GM19468 (cell line): ENCODE measurements at regions not wholly inside any gene's neighbourhood (a gene's known extent, or its start where the extent isn't known, plus 50 kb on each side); places are given as distances from the start of the nearest gene placed in this dataset.
"Not testable (repeated sequence)": the region's sequence is repeated elsewhere in the genome, so short reads cannot be mapped to it uniquely, and the experiment has no call there.

Experiments used
- ATAC-seq: cut with Tn5 transposase; IDR thresholded peaks from one replicate; pipeline ENCODE4 v1.9.1; 2021; ENCODE audit warnings: mild to moderate bottlenecking, moderate library complexity, moderate number of reproducible peaks; ENCODE audit not compliant: unreplicated experiment; ENCODE audit errors: extremely low read depth

- peak; percentile 28 for ATAC-seq
Observed at GRCh38 chr6:30810813-30811339, 66.5 kb upstream of the IER3 start.

GRCh38 chr6:30807566-30807965 lies 63.2 kb upstream of the IER3 start:
- ATAC-seq, result not testable (repeated sequence)

GRCh38 chr6:30806581-30807183 lies 62.3 kb upstream of the IER3 start:
- ATAC-seq, result no peak

GRCh38 chr6:30804333-30804732 lies 60.0 kb upstream of the IER3 start:
- ATAC-seq, result no peak

DNA sequence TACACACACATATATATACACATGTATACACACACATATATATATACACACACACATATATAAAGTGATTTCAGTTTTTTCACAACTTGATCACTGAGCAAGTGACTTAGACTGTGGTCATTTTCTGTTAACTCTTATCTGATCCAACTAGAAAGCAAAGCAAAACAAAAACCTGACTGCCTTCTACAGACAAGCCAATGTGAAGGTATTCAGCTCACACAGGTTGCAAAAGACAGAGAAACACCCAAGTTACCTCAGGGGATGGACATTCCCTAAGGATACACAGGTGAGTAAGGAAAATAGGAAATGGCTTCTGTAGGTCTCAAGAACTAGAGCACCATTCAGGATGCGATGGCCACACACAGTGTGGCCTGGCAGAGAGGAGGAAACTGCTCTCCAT lies 58.4 kb upstream of the IER3 start:
- ATAC-seq, result no peak

DNA sequence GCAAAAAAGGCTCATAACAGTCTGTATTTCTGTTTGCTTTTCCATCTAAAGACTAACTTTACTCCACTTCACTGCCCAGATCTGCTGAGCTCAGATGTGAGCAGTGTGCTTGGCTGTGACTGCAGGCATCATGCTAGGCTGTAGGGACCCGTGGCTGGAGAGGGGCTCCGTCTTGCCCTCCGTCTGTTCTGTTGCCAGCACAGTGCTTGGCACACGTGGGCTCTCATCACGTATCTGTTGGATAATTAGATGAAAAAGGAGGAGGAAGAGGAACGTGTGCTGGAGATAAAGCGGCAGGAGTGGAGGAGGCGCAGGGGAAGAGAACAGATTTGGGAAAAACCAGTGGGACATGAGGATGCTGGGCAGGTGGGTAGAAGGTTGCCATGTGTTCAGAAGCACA lies 57.6 kb upstream of the IER3 start:
- no peak for ATAC-seq

GRCh38 chr6:30800871-30801270 lies 56.5 kb upstream of the IER3 start:
- ATAC-seq, result no peak

DNA sequence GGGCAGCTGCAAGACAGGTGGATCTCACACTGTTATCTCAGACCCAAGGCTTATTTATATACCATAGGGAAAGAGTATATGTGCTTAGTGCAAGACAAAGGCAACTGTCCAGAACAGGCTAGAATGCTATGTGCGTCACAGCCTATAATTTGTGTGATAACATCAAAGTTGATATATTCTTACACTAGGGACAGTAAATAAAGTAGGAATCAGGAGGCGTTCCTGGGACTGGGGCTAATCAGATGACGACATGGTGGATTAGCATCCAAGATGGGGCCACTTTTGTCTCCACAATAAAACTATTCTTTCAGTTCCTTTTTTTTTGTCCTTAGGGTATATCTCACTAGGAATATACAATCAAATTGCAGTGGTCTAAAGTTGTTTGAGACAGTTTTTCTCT lies 54.9 kb upstream of the IER3 start:
- ATAC-seq, result no peak

DNA sequence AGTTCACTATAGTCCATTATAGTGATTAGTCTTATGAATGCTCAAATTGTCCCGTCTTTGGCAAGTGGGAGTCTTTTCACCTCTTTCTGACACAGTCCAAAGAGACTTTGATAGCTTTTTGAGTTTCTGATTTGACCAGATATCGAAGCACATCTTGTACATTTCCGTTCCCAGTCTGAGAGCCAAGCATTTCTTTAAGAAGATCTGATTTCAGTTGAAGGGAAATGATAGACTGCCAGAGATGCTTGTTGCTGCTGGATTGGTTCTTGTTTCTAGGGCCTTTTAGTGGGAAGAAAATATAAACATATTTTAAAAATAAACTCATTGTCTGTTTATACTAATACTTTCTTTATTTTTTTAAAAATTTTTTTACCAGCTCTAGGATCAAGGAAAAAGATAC lies 54.1 kb upstream of the IER3 start:
- ATAC-seq, result no peak

GRCh38 chr6:30795549-30796293 lies 51.4 kb upstream of the IER3 start:
- no peak for ATAC-seq
